ENCODE measurements at regions not wholly inside any gene's neighbourhood (a gene's known extent, or its start where the extent isn't known, plus 50 kb on each side); places are given as distances from the start of the nearest gene placed in this dataset.

- no peak for DNase-seq (ENCODE audit: low spot score)
- no peaks in the 10 kb centered on the region for H3K27me3 ChIP-seq (replicated peaks; ENCODE audit: insufficient read depth)
- no peaks in the 10 kb centered on the region for H3K36me3 ChIP-seq
- no peaks in the 10 kb centered on the region for H3K4me1 ChIP-seq (replicated peaks)
- no peak overlapping the region for H3K27ac ChIP-seq
- no peak for TF ChIP-seq POLR2A (IDR thresholded peaks at IDR 0.05)
- TF ChIP-seq CTCF (IDR thresholded peaks at IDR 0.05): no peak
- no peak for TF ChIP-seq POLR2AphosphoS5 (IDR thresholded peaks at IDR 0.05)
- WGBS: 44% methylated on average over 2 of the region's 2 CpGs
- H3K9me3 ChIP-seq: no peaks in the 10 kb centered on the region
- intact Hi-C loops (cut with DNase I): no loop called here
- no peak overlapping the region for H3K4me3 ChIP-seq
These were observed 318.3 kb downstream of the NDFIP2 start for GRCh38 chr13:79799059-79799867.

- intact Hi-C loops (cut with DNase I): no loop called here
- TF ChIP-seq POLR2AphosphoS5 (IDR thresholded peaks at IDR 0.05): no peak
- TF ChIP-seq POLR2A (IDR thresholded peaks at IDR 0.05): no peak
- TF ChIP-seq CTCF (IDR thresholded peaks at IDR 0.05): no peak
- no peaks in the 10 kb centered on the region for H3K27me3 ChIP-seq (replicated peaks; ENCODE audit: insufficient read depth)
- H3K27ac ChIP-seq: no peak overlapping the region
- no peak overlapping the region for H3K4me3 ChIP-seq
- DNase-seq (ENCODE audit: low spot score): no peak
- no peaks in the 10 kb centered on the region for H3K4me1 ChIP-seq (replicated peaks)
- H3K9me3 ChIP-seq: no peaks in the 10 kb centered on the region
- WGBS: 56% methylated on average over 2 of the region's 2 CpGs
- no peaks in the 10 kb centered on the region for H3K36me3 ChIP-seq
These were observed 315.2 kb downstream of the NDFIP2 start for GRCh38 chr13:79796136-79796535.

- no peak overlapping the region for H3K27ac ChIP-seq
- H3K9me3 ChIP-seq: no peaks in the 10 kb centered on the region
- whole genome bisulfite sequencing: 14% methylated on average over 1 of the region's 1 CpG
- H3K4me1 ChIP-seq (replicated peaks): no peaks in the 10 kb centered on the region
- no peak overlapping the region for H3K4me3 ChIP-seq
- intact Hi-C loops (cut with DNase I): no loop called here
- TF ChIP-seq POLR2AphosphoS5 (IDR thresholded peaks at IDR 0.05) (no peak), CTCF (IDR thresholded peaks at IDR 0.05) (no peak), POLR2A (IDR thresholded peaks at IDR 0.05) (no peak)
- DNase-seq (ENCODE audit: low spot score): no peak
- no peaks in the 10 kb centered on the region for H3K27me3 ChIP-seq (replicated peaks; ENCODE audit: insufficient read depth)
- no peaks in the 10 kb centered on the region for H3K36me3 ChIP-seq
These were observed 314.0 kb downstream of the NDFIP2 start for GRCh38 chr13:79794931-79795330.

- H3K27ac ChIP-seq: no peak overlapping the region
- H3K36me3 ChIP-seq: no peaks in the 10 kb centered on the region
- H3K4me1 ChIP-seq (replicated peaks): no peaks in the 10 kb centered on the region
- intact Hi-C loops (cut with DNase I): no loop called here
- no peaks in the 10 kb centered on the region for H3K27me3 ChIP-seq (replicated peaks; ENCODE audit: insufficient read depth)
- TF ChIP-seq POLR2AphosphoS5 (IDR thresholded peaks at IDR 0.05): no peak
- no peak for TF ChIP-seq POLR2A (IDR thresholded peaks at IDR 0.05)
- no peak for TF ChIP-seq CTCF (IDR thresholded peaks at IDR 0.05)
- no peak overlapping the region for H3K4me3 ChIP-seq
- no peak for DNase-seq (ENCODE audit: low spot score)
- H3K9me3 ChIP-seq: no peaks in the 10 kb centered on the region
These were observed 311.8 kb downstream of the NDFIP2 start for GRCh38 chr13:79792716-79793115.

- no peaks in the 10 kb centered on the region for H3K9me3 ChIP-seq
- H3K4me3 ChIP-seq: no peak overlapping the region
- WGBS: 94% methylated on average over 2 of the region's 2 CpGs
- no peaks in the 10 kb centered on the region for H3K36me3 ChIP-seq
- intact Hi-C loops (cut with DNase I): no loop called here
- DNase-seq (ENCODE audit: low spot score): no peak
- H3K4me1 ChIP-seq (replicated peaks): no peaks in the 10 kb centered on the region
- no peaks in the 10 kb centered on the region for H3K27me3 ChIP-seq (replicated peaks; ENCODE audit: insufficient read depth)
- TF ChIP-seq POLR2A (IDR thresholded peaks at IDR 0.05) (no peak), CTCF (IDR thresholded peaks at IDR 0.05) (no peak)
- no peak overlapping the region for H3K27ac ChIP-seq
These were observed 310.6 kb downstream of the NDFIP2 start for GRCh38 chr13:79791471-79792042.

All from prostate gland (tissue), 2 donors.